Neural progenitor cell (in vitro differentiated cells): ENCODE measurements at regions not wholly inside any gene's neighbourhood (a gene's known extent, or its start where the extent isn't known, plus 50 kb on each side); places are given as distances from the start of the nearest gene placed in this dataset.

Source experiments
- CTCF ChIP-seq: fragments of 200-600 bp; sonication (generic); IDR thresholded peaks from 2 replicates; pipeline ENCODE4 v1.5.1; 2017; ENCODE audit warnings: antibody characterized with exemption, mild to moderate bottlenecking
- EZH2phosphoT487 ChIP-seq: fragments of 200-600 bp; sonication (generic); IDR thresholded peaks from 2 replicates; pipeline ENCODE4 v1.6.1; 2017; ENCODE audit warnings: antibody characterized with exemption

GRCh38 chr21:24055696-24056095, 1551.6 kb downstream of the MRPL39 start:
- TF ChIP-seq CTCF: no peak
- no peak for TF ChIP-seq EZH2phosphoT487
